H1 (cell line): ENCODE measurements at regions not wholly inside any gene's neighbourhood (a gene's known extent, or its start where the extent isn't known, plus 50 kb on each side); places are given as distances from the start of the nearest gene placed in this dataset.

ENCODE experiments used
- CTCF ChIA-PET: fragments of 300-600 bp; sonication (Branson Sonifier 250); formaldehyde crosslinking; loops from one replicate; lab custom pipeline; 2021; ENCODE audit not compliant: partially characterized antibody; lab: Charles Lee
- POLR2A ChIA-PET: fragments of 300-600 bp; sonication (Branson Sonifier 250); formaldehyde crosslinking; loops from one replicate; lab custom pipeline; 2021; ENCODE audit warnings: inconsistent platforms; ENCODE audit not compliant: partially characterized antibody; lab: Charles Lee
- DNase-seq, 2 experiments: peaks; one replicate each; pipeline versions ENCODE4 v3.0.0 to v3.0.0-alpha.2; 2010 to 2022; ENCODE audit warnings: low spot score in 2 of 2, low read depth in 1 of 2, mixed read lengths in 1 of 2
- FAIRE-seq: peaks from 2 replicates; lab custom pipeline; 2011; peaks lifted over from hg19 to GRCh38; lab: Jason Lieb, UNC
- H2AFZ ChIP-seq: 2 replicates; pipeline ENCODE4 v1.8.1; 2012; ENCODE audit warnings: low read length, inconsistent platforms
- H2AK5ac ChIP-seq: 2 replicates; pipeline ENCODE4 v1.6.1; 2013; ENCODE audit warnings: low read depth, low read length
- H2BK120ac ChIP-seq: replicated peaks from 2 replicates; pipeline ENCODE3; 2013; ENCODE audit warnings: low read depth, low read length, inconsistent platforms
- H2BK12ac ChIP-seq: 2 replicates; pipeline ENCODE4 v1.6.1; 2013; ENCODE audit warnings: low read depth, low read length
- H2BK15ac ChIP-seq: 2 replicates; pipeline ENCODE4 v1.6.1; 2013; ENCODE audit warnings: low read length
- H2BK20ac ChIP-seq: 2 replicates; pipeline ENCODE4 v1.6.1; 2013; ENCODE audit warnings: low read length
- H2BK5ac ChIP-seq: 2 replicates; pipeline ENCODE4 v1.6.1; 2013; ENCODE audit warnings: low read depth, low read length
- H3K14ac ChIP-seq: 2 replicates; pipeline ENCODE4 v1.6.1; 2013; ENCODE audit warnings: inconsistent platforms; ENCODE audit not compliant: insufficient read length
- H3K18ac ChIP-seq: 2 replicates; pipeline ENCODE4 v1.6.1; 2013; ENCODE audit warnings: low read length; ENCODE audit errors: extremely low read depth
- H3K23ac ChIP-seq: 2 replicates; pipeline ENCODE4 v1.6.1; 2013; ENCODE audit warnings: inconsistent platforms; ENCODE audit not compliant: insufficient read length
- H3K23me2 ChIP-seq: 2 replicates; pipeline ENCODE4 v1.6.1; 2013; ENCODE audit warnings: low read depth, low read length
- H3K27ac ChIP-seq: 2 replicates; pipeline ENCODE4 v1.6.1; 2011; ENCODE audit warnings: low read depth, low read length, inconsistent platforms
- H3K27me3 ChIP-seq, 4 experiments: replicated peaks in 1 of 4; 1 replicate in 1 of 4; 2 replicates in 3 of 4; pipeline versions ENCODE4 v1.6.1 to v1.8.1; 2011 to 2013; ENCODE audit warnings: low read length in 3 of 4, mild to moderate bottlenecking in 3 of 4, inconsistent platforms in 2 of 4, mixed read lengths in 2 of 4, moderate library complexity in 1 of 4; ENCODE audit not compliant: control insufficient read depth in 3 of 4, insufficient read depth in 3 of 4; ENCODE audit errors: extremely low read depth in 1 of 4
- H3K36me3 ChIP-seq, 4 experiments: 2 replicates each; pipeline versions ENCODE4 v1.6.1 to v1.8.1; 2011 to 2013; ENCODE audit warnings: mild to moderate bottlenecking in 4 of 4, low read length in 3 of 4, moderate library complexity in 2 of 4, control low read depth in 1 of 4, inconsistent platforms in 1 of 4; ENCODE audit not compliant: insufficient read depth in 4 of 4, control insufficient read depth in 2 of 4
- H3K4ac ChIP-seq: replicated peaks from 2 replicates; pipeline ENCODE3; 2013; ENCODE audit warnings: low read length, low read depth, mixed read lengths, inconsistent platforms; ENCODE audit not compliant: insufficient read length
- H3K4me1 ChIP-seq, 4 experiments: replicated peaks in 1 of 4; 1 replicate in 1 of 4; 2 replicates in 3 of 4; pipeline versions ENCODE4 v1.6.1 to v1.8.1; 2011 to 2013; ENCODE audit warnings: low read length in 3 of 4, inconsistent platforms in 2 of 4, mixed read lengths in 1 of 4; ENCODE audit not compliant: insufficient read depth in 4 of 4, control insufficient read depth in 3 of 4
- H3K4me2 ChIP-seq, 2 experiments: 2 replicates each; pipeline versions ENCODE4 v1.6.1 to v1.8.1; 2011 to 2013; ENCODE audit warnings: low read depth in 2 of 2, low read length in 2 of 2, control low read depth in 1 of 2, inconsistent platforms in 1 of 2, mild to moderate bottlenecking in 1 of 2; ENCODE audit not compliant: insufficient read depth in 1 of 2
- H3K4me3 ChIP-seq, 4 experiments: fragments of 200-600, 300-600 bp in 1 of 4; sonication (generic), shearing (Covaris generic), sonication (Bioruptor Twin) in 1 of 4; 2 replicates each; pipeline versions ENCODE4 v1.5.1 to v1.8.1; 2011 to 2016; ENCODE audit warnings: low read length in 4 of 4, low read depth in 3 of 4, control low read depth in 2 of 4, inconsistent platforms in 2 of 4, mild to moderate bottlenecking in 2 of 4, mixed read lengths in 1 of 4, moderate library complexity in 1 of 4; ENCODE audit not compliant: insufficient read depth in 2 of 4; ENCODE audit errors: extremely low read depth in 1 of 4
- H3K56ac ChIP-seq: replicated peaks from 2 replicates; pipeline ENCODE3; 2013; ENCODE audit warnings: low read depth, mild to moderate bottlenecking, mixed read lengths, low read length, inconsistent platforms; ENCODE audit not compliant: insufficient read length
- H3K79me1 ChIP-seq: 2 replicates; pipeline ENCODE4 v1.6.1; 2013; ENCODE audit warnings: low read depth, low read length, control low read depth
- H3K79me2 ChIP-seq, 2 experiments: 2 replicates each; pipeline versions ENCODE4 v1.6.1 to v1.8.1; 2012 to 2013; ENCODE audit warnings: low read length in 2 of 2, mild to moderate bottlenecking in 2 of 2, inconsistent platforms in 1 of 2; ENCODE audit not compliant: insufficient read depth in 2 of 2, control insufficient read depth in 1 of 2
- H3K9ac ChIP-seq, 4 experiments: replicated peaks in 1 of 4; 1 replicate in 1 of 4; 2 replicates in 3 of 4; pipeline versions ENCODE4 v1.6.1 to v1.8.1; 2011 to 2013; ENCODE audit warnings: low read depth in 3 of 4, low read length in 3 of 4, control low read depth in 2 of 4, mild to moderate bottlenecking in 2 of 4, moderate library complexity in 2 of 4, inconsistent platforms in 1 of 4; ENCODE audit errors: extremely low read depth in 1 of 4
- H3K9me3 ChIP-seq, 2 experiments: 2 replicates each; pipeline versions ENCODE4 v1.6.1 to v1.8.1; 2012 to 2013; ENCODE audit warnings: mild to moderate bottlenecking in 2 of 2, moderate library complexity in 2 of 2, control low read depth in 1 of 2, inconsistent platforms in 1 of 2, low read depth in 1 of 2, low read length in 1 of 2, mixed read lengths in 1 of 2; ENCODE audit not compliant: insufficient read depth in 2 of 2
- H4K20me1 ChIP-seq, 2 experiments: replicated peaks in 1 of 2; 2 replicates each; pipeline versions ENCODE3 to v1.8.1; 2011 to 2013; ENCODE audit warnings: inconsistent platforms in 2 of 2, low read length in 2 of 2, mild to moderate bottlenecking in 1 of 2; ENCODE audit not compliant: insufficient read depth in 2 of 2, control insufficient read depth in 1 of 2
- H4K5ac ChIP-seq: 2 replicates; pipeline ENCODE4 v1.6.1; 2013; ENCODE audit warnings: low read length, low read depth, mixed read lengths, inconsistent platforms; ENCODE audit not compliant: insufficient read length
- H4K8ac ChIP-seq: 2 replicates; pipeline ENCODE4 v1.8.0; 2013; ENCODE audit warnings: mild to moderate bottlenecking, moderate library complexity, low read length, inconsistent platforms; ENCODE audit not compliant: insufficient read depth; ENCODE audit errors: extremely low read depth
- H4K91ac ChIP-seq: replicated peaks from 2 replicates; pipeline ENCODE3; 2013; ENCODE audit warnings: low read length, mixed read lengths, inconsistent platforms; ENCODE audit not compliant: insufficient read length
- CBX5 ChIP-seq: fragments of 300-800, 300-1000 bp; sonication (generic); IDR thresholded peaks from 2 replicates; pipeline ENCODE4 v1.7.1; 2016; ENCODE audit warnings: antibody characterized with exemption, low read length, low read depth
- CTBP2 ChIP-seq: IDR thresholded peaks from 2 replicates; pipeline ENCODE4 v1.7.0; 2011; ENCODE audit warnings: borderline replicate concordance, mild to moderate bottlenecking, moderate library complexity, mixed read lengths, low read length; ENCODE audit not compliant: insufficient read depth, insufficient read length
- EZH2 ChIP-seq: fragments of 200-600 bp; sonication (generic); IDR thresholded peaks from 2 replicates; pipeline ENCODE4 v1.7.1; 2012; ENCODE audit warnings: low read depth, mild to moderate bottlenecking, moderate library complexity, low read length, inconsistent platforms; ENCODE audit not compliant: severe bottlenecking
- GABPA ChIP-seq: IDR thresholded peaks from 2 replicates; pipeline ENCODE4 v1.6.1; 2011; ENCODE audit warnings: mild to moderate bottlenecking, low read length, moderate library complexity, borderline replicate concordance; ENCODE audit not compliant: insufficient read depth
- HDAC2 ChIP-seq, 2 experiments: fragments of 300-600 bp in 1 of 2; sonication (generic) in 1 of 2; IDR thresholded peaks; 2 replicates each; pipeline ENCODE4 v1.6.1; 2011 to 2012; ENCODE audit warnings: low read depth in 2 of 2, low read length in 2 of 2, mild to moderate bottlenecking in 2 of 2, moderate library complexity in 2 of 2, borderline replicate concordance in 1 of 2, inconsistent platforms in 1 of 2
- KDM4A ChIP-seq: IDR thresholded peaks from one replicate; pipeline ENCODE4 v1.7.1; 2012; ENCODE audit warnings: low read depth, mild to moderate bottlenecking, moderate library complexity, low read length, inconsistent platforms; ENCODE audit not compliant: severe bottlenecking
- RBBP5 ChIP-seq: IDR thresholded peaks from 2 replicates; pipeline ENCODE4 v1.7.1; 2012; ENCODE audit warnings: low read depth, mild to moderate bottlenecking, inconsistent platforms, low read length, moderate library complexity, borderline replicate concordance
- WGBS, 2 experiments: shearing (Covaris generic) in 1 of 2; methylation state at CpG; one replicate each; pipeline versions ENCODE4 v1.1.6 to v1.1.7; 2013 to 2015; ENCODE audit warnings: low lambda C conversion rate in 2 of 2, mixed read lengths in 2 of 2, inconsistent platforms in 1 of 2, low coverage in 1 of 2, missing lambda C conversion rate in 1 of 2; ENCODE audit not compliant: insufficient replicate concordance in 2 of 2, insufficient coverage in 1 of 2, insufficient read length in 1 of 2; ENCODE audit errors: extremely low coverage in 1 of 2, missing lambda C conversion rate in 1 of 2; 5-methylcytosine and 5-hydroxymethylcytosine counted together
- TF ChIP-seq, protein P1 (sequence below): IDR thresholded peaks from 2 replicates; pipeline ENCODE4 v1.6.1; 2012; ENCODE audit warnings: inconsistent platforms
- TF ChIP-seq, protein P2 (sequence below), 3 experiments: IDR thresholded peaks; 1 replicate in 2 of 3; 2 replicates in 1 of 3; pipeline versions ENCODE4 v1.5.1 to v1.6.1; 2011; ENCODE audit warnings: low read length in 3 of 3, mild to moderate bottlenecking in 3 of 3, inconsistent platforms in 2 of 3, low read depth in 1 of 3, moderate library complexity in 1 of 3; ENCODE audit not compliant: insufficient read depth in 1 of 3; ENCODE audit errors: control extremely low read depth in 1 of 3

DNA sequence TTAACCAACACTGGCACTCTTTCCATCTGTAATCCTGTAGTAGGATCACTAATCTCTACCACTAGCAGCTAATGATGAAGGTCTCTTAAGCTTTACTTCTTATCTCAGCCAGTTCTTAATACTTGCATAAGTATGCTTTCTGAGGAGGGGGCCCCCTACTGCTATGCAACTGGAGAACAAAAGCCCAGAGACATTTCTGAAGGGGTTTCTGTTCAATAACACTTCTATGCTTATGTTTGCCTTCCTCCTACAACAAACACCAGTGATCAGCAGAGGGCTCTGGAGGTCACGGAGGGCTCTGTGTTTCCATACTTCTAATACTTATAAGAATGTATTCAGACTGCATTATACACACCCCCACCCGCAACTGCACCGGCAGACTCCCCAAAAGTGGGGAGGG, 215.8 kb downstream of the BARHL2 start:
- no peaks in the 10 kb centered on the region for H3K79me1 ChIP-seq
- H2BK12ac ChIP-seq, result no peak overlapping the region
- no peaks in the 10 kb centered on the region for H3K27me3 ChIP-seq
- ChIA-PET CTCF (interaction anchor here (0.8 to 2.6 kb wide), 3 partner anchors 16 to 455 kb away, joined by 3 to 6 read pairs (median 5); no protein-coding TSS in a partner anchor), POLR2A (interaction anchor here (0.9 kb wide), 1 partner anchor 9 kb away, joined by 3 read pairs; no protein-coding TSS in a partner anchor)
- H3K18ac ChIP-seq, result no peak overlapping the region
- no peak overlapping the region for H4K91ac ChIP-seq
- H3K23ac ChIP-seq, result no peak overlapping the region
- no peaks in the 10 kb centered on the region for H3K79me2 ChIP-seq
- no peak overlapping the region for H2BK15ac ChIP-seq
- 70% methylated on average over 3 of the region's 3 CpGs; no CpG with 5 or more reads in 1 of the 2 experiments for WGBS, 2 experiments
- H3K14ac ChIP-seq, result no peak overlapping the region
- peaks cover 4% of the 10 kb centered on the region; the same call in 1 of the 2 replicates for H3K23me2 ChIP-seq
- H4K5ac ChIP-seq, result no peak overlapping the region
- H3K27ac ChIP-seq, result no peak overlapping the region
- no peaks in the 10 kb centered on the region for H3K9me3 ChIP-seq
- no peak overlapping the region for H2AFZ ChIP-seq
- H3K4ac ChIP-seq, result no peak overlapping the region
- no peak overlapping the region for H3K56ac ChIP-seq
- no peak overlapping the region for H2BK5ac ChIP-seq
- FAIRE-seq (no peak), DNase-seq (no peak)
- no peak overlapping the region for H2BK120ac ChIP-seq
- H4K20me1 ChIP-seq, result no peaks in the 10 kb centered on the region
- no peak overlapping the region for H4K8ac ChIP-seq
- peaks cover 0 to 6% (median 3%) of the 10 kb centered on the region in 4 experiments; a peak in 3 of 7 replicates for H3K4me1 ChIP-seq
- H3K4me2 ChIP-seq, result no peak overlapping the region
- no peak overlapping the region for H3K9ac ChIP-seq
- no peaks in the 10 kb centered on the region for H3K36me3 ChIP-seq
- H2BK20ac ChIP-seq, result no peak overlapping the region
- TF ChIP-seq CBX5 (no peak), KDM4A (no peak), EZH2 (no peak), HDAC2 (IDR thresholded peaks at IDR 0.05; ENCODE audit: borderline replicate concordance in 1 of 2, low read depth in 2 of 2, low read length in 2 of 2) (no peak), CTBP2 (no peak), GABPA (no peak), RBBP5 (no peak)
- TF ChIP-seq, protein P1, sequence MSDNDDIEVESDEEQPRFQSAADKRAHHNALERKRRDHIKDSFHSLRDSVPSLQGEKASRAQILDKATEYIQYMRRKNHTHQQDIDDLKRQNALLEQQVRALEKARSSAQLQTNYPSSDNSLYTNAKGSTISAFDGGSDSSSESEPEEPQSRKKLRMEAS, result no peak
- TF ChIP-seq, protein P2, sequence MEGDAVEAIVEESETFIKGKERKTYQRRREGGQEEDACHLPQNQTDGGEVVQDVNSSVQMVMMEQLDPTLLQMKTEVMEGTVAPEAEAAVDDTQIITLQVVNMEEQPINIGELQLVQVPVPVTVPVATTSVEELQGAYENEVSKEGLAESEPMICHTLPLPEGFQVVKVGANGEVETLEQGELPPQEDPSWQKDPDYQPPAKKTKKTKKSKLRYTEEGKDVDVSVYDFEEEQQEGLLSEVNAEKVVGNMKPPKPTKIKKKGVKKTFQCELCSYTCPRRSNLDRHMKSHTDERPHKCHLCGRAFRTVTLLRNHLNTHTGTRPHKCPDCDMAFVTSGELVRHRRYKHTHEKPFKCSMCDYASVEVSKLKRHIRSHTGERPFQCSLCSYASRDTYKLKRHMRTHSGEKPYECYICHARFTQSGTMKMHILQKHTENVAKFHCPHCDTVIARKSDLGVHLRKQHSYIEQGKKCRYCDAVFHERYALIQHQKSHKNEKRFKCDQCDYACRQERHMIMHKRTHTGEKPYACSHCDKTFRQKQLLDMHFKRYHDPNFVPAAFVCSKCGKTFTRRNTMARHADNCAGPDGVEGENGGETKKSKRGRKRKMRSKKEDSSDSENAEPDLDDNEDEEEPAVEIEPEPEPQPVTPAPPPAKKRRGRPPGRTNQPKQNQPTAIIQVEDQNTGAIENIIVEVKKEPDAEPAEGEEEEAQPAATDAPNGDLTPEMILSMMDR (IDR thresholded peaks at IDR 0.05; ENCODE audit: control extremely low read depth in 1 of 3, insufficient read depth in 1 of 3, low read depth in 1 of 3, low read length in 3 of 3), result no peak
- H3K4me3 ChIP-seq, result no peak overlapping the region
- H2AK5ac ChIP-seq, result no peak overlapping the region
